22Rv1 (cell line): ENCODE measurements at regions not wholly inside any gene's neighbourhood (a gene's known extent, or its start where the extent isn't known, plus 50 kb on each side); places are given as distances from the start of the nearest gene placed in this dataset.

Experiments
- H3K27ac ChIP-seq: fragments of 450-650 bp; 2 replicates; pipeline ENCODE4 v1.5.1; 2017
- ZFX ChIP-seq: fragments of 450-650 bp; IDR thresholded peaks from 2 replicates; pipeline ENCODE4 v1.6.1; 2017; ENCODE audit warnings: antibody characterized with exemption, borderline replicate concordance
- TF ChIP-seq, protein P1 (sequence below): fragments of 450-650 bp; IDR thresholded peaks from 2 replicates; pipeline ENCODE4 v1.5.1; 2017; ENCODE audit warnings: mild to moderate bottlenecking

DNA sequence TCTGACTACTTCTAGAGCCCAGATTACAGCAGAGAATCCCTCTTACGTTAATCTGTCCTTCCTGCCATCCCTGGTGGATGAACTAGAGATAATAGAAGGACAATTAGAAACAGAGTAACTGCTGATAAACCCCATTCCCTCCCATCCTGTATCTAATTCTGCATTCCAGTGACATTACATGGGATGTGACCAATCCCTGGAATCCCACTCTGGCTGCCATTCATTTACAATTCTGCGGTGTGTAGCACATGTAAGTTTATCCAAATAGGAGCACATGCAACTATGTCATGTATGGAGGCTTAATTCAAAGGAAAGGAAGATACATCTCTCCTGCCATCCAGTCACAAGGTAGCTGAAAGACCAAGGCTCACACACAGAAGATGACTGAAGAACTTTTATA lies 339.5 kb downstream of the GPAT3 start:
- no peak overlapping the region for H3K27ac ChIP-seq
- TF ChIP-seq, protein P1, sequence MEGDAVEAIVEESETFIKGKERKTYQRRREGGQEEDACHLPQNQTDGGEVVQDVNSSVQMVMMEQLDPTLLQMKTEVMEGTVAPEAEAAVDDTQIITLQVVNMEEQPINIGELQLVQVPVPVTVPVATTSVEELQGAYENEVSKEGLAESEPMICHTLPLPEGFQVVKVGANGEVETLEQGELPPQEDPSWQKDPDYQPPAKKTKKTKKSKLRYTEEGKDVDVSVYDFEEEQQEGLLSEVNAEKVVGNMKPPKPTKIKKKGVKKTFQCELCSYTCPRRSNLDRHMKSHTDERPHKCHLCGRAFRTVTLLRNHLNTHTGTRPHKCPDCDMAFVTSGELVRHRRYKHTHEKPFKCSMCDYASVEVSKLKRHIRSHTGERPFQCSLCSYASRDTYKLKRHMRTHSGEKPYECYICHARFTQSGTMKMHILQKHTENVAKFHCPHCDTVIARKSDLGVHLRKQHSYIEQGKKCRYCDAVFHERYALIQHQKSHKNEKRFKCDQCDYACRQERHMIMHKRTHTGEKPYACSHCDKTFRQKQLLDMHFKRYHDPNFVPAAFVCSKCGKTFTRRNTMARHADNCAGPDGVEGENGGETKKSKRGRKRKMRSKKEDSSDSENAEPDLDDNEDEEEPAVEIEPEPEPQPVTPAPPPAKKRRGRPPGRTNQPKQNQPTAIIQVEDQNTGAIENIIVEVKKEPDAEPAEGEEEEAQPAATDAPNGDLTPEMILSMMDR: no peak

DNA sequence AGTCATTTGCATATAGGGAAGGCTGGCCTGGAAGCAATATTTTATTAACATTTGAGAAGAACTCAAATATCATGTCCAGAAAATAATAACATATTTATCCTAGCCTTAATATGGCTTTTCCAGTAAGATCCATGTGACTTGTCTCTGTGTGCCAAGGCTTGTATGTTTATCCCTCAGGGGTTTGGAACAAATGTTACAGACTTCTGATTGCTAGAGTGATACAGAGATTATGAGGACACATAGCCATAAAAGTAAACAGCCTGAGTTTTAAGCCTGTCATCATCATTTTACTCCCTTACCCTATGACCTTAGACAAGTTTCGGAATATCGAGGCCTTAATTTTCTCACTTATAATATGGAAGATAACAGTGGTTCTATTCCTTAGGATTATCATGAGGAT lies 338.1 kb downstream of the GPAT3 start:
- TF ChIP-seq, protein P1: no peak
- TF ChIP-seq ZFX: no peak
- H3K27ac ChIP-seq: peak overlapping the region; percentile 13; the same call in 1 of the 2 replicates

DNA sequence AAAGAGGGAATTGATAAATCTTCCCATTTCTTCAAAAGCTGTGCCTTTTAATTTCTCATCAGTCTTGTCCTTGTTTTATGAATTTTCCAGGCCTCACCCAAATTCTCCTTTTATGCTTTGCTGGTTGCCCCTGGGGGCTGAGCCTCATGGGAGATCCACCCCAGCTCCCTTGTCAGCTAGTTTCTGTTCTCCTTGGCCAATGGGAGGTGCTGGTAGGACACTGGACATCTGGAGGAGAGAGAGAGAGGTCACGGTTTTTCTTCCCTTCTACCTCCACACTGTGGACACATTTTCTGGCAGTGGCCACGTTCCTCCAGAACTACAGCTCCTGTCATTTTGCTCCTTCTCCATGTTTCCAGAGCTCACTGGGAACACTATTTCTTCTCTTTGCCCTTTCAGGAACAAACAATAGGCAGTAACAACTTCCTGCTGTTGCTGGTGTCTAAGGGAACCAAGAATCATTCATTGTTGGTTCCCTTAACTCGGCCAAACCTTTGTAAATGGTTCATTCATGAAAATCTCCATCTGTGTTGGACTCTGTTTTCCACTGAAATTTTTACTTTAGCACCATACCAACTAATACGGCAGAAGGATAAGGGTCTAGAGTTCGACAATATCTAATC lies 334.5 kb downstream of the GPAT3 start:
- TF ChIP-seq, protein P1: no peak
- no peak for TF ChIP-seq ZFX
- H3K27ac ChIP-seq: no peak overlapping the region

DNA sequence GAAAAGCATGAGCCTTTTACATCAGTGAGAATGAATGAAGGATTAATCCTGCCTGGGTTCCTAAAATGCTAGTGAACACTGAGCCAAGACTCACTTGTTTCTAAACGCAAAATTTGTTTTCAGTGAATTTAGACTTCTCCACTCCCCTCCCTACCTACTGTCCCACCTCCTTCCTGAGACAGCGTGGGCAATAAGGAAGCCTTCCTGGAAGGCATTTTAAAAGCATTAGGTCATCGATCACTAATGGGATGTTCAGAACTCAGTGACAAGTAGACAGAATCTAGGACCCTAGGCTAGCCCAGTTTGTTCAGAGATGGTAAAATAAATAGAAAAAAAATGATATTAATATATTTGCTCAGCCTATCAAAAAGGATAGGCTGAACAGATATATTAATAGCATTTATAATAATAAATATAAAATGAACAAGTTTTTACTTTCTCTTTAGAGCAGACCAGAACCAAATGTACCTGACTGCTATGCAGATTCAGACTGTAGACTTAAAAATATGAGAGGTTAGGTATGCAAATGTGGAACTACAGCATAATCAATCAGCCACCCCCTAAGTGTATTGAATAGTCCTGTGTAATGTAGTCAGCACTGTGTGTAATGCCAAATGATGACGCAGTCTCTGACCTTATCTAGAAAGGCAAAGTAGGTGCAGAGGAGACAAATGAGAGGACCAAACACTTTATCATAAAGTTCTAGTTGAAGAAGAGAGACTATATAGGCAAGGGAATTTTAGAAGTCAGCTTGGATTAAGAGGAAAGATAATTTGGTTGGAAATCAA lies 331.1 kb downstream of the GPAT3 start:
- H3K27ac ChIP-seq: no peak overlapping the region
- TF ChIP-seq, protein P1: no peak
- TF ChIP-seq ZFX: no peak

DNA sequence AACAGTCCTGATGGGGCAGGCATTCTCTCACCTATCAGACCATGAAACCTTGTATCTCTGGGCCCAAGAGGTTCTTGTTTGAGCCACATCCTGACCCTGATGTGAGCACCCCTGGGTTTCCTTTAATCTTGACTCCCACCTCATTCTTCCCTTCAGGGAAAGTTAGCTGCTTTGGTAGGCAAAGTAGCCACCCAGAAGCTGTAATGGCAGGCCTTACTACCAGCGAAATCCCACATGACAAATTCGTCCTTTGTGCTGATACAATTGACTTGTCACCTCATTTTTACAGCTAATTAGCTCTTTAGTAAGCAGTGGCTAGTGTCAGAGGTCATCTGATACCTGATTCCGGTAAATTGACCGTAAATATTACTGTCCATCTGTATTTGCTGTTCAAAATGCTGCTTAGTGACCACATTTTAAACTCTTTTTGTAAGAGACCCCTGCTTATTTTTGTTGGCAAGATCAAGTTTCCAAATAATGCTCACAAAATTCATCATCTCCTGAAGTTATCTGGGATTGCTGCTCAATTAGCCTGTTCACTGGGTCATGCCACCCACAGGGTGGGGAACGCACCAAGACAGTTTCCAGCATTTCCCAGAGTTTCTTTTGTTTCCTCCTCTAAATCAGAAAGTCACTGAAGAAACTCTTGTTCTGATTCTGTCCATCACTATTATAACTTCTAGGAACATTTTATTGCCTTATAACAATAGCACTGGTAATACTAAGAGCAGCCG lies 329.7 kb downstream of the GPAT3 start:
- TF ChIP-seq, protein P1: no peak
- no peak for TF ChIP-seq ZFX
- H3K27ac ChIP-seq: no peak overlapping the region

DNA sequence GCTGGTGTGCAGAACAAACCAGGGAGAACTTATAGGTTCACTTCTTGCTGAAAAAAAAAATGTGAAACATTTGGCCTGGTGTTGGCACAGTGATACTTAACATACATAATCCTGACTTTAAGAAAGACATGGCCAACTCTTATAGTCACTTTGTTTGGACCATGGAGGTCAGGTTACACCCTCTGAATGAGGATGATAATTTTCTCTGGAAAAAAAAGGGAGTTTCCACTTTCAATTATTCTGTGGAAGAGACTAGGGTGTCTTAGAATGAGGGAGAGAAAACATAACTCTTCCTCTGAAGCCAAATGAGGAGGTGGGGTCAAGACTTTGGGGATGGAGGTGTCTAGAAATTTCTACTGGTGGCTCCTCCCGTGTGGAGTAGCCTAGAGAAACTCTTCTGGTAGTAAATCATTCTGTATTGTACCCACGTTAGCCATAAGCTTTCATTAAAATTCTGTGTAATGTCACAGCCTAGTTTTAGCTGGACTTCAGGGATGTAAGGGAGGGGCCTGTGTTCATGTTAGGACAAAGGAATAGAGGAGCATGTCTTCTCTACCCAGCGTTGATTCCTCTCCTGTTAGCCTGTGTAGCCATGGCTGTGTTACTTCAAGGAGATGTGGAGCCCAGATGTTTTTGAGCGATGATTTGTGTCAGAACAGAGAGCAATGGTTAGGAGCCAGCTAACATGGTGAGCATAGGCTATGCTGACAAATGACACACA lies 328.3 kb downstream of the GPAT3 start:
- H3K27ac ChIP-seq: no peak overlapping the region
- no peak for TF ChIP-seq ZFX
- TF ChIP-seq, protein P1: no peak
